GM19023 (cell line): ENCODE measurements at regions not wholly inside any gene's neighbourhood (a gene's known extent, or its start where the extent isn't known, plus 50 kb on each side); places are given as distances from the start of the nearest gene placed in this dataset.
"Not testable (repeated sequence)": the region's sequence is repeated elsewhere in the genome, so short reads cannot be mapped to it uniquely, and the experiment has no call there.

ENCODE experiments used
- ATAC-seq: cut with Tn5 transposase; IDR thresholded peaks from one replicate; pipeline ENCODE4 v1.9.1; 2021; ENCODE audit warnings: mild to moderate bottlenecking, moderate library complexity; ENCODE audit not compliant: unreplicated experiment

GRCh38 chr5:74535926-74536325 is 104.6 kb downstream of the ENC1 start:
- ATAC-seq: no peak

GRCh38 chr5:74534397-74535129 is 106.0 kb downstream of the ENC1 start:
- ATAC-seq: no peak

- no peak for ATAC-seq
These were observed 110.0 kb downstream of the ENC1 start for GRCh38 chr5:74530326-74531050.

GRCh38 chr5:74529101-74529500 is 111.4 kb downstream of the ENC1 start:
- no peak for ATAC-seq

- no peak for ATAC-seq
These were observed 114.4 kb downstream of the ENC1 start for GRCh38 chr5:74526111-74526510.

- ATAC-seq: not testable (repeated sequence)
These were observed 115.8 kb downstream of the ENC1 start for GRCh38 chr5:74524767-74525166.

GRCh38 chr5:74523698-74524097 is 116.8 kb downstream of the ENC1 start:
- not testable (repeated sequence) for ATAC-seq

GRCh38 chr5:74522838-74523237 is 117.7 kb downstream of the ENC1 start:
- ATAC-seq: not testable (repeated sequence)

- no peak for ATAC-seq
These were observed 119.1 kb downstream of the ENC1 start for GRCh38 chr5:74521401-74521800.

GRCh38 chr5:74519679-74520078 is 120.8 kb downstream of the ENC1 start:
- no peak for ATAC-seq

GRCh38 chr5:74519161-74519571 is 121.4 kb downstream of the ENC1 start:
- no peak for ATAC-seq

- no peak for ATAC-seq
These were observed 122.8 kb downstream of the ENC1 start for GRCh38 chr5:74517700-74518099.

- no peak for ATAC-seq
These were observed 124.3 kb downstream of the ENC1 start for GRCh38 chr5:74516211-74516636.

- no peak for ATAC-seq
These were observed 125.5 kb downstream of the ENC1 start for GRCh38 chr5:74514888-74515551.

GRCh38 chr5:74511770-74512169 is 128.8 kb downstream of the ENC1 start:
- not testable (repeated sequence) for ATAC-seq

GRCh38 chr5:74510476-74511075 is 130.0 kb downstream of the ENC1 start:
- ATAC-seq: no peak

GRCh38 chr5:74507370-74508005 is 133.0 kb downstream of the ENC1 start:
- no peak for ATAC-seq

- ATAC-seq: no peak
These were observed 134.4 kb downstream of the ENC1 start for GRCh38 chr5:74506119-74506518.

GRCh38 chr5:74504463-74504862 is 136.1 kb downstream of the ENC1 start:
- no peak for ATAC-seq

GRCh38 chr5:74502479-74502950 is 138.0 kb downstream of the ENC1 start:
- ATAC-seq: no peak
